ENCODE measurements at regions not wholly inside any gene's neighbourhood (a gene's known extent, or its start where the extent isn't known, plus 50 kb on each side); places are given as distances from the start of the nearest gene placed in this dataset.

DNA sequence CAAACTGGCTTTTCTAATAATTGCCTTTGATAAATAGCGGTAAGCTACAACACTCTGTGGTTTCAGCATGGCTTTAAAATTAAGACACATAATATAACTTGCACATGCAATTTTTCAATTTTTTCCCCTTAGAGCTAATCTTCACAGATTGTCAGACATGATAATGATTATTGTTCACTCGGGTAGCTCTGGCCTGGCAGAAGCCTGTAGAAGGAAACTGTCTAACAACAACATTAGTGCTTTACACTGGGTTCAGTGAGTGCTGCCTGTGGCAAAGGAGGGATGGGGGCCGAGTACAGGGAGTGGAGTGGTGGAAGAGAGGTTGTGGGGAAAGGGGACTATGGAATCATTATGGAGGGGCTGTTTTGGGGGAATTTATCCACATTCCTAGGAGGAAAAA, 67.2 kb upstream of the AUTS2 start:
- TF ChIP-seq EZH2phosphoT487 (IDR thresholded peaks at IDR 0.05; ENCODE audit: insufficient read depth, low read depth) (no peak), EZH2 (IDR thresholded peaks at IDR 0.05; ENCODE audit: insufficient read depth, poor library complexity, severe bottlenecking) (no peak)

Measured in GM23248 (cell line).